NCI-H82 (cell line): ENCODE measurements at regions not wholly inside any gene's neighbourhood (a gene's known extent, or its start where the extent isn't known, plus 50 kb on each side); places are given as distances from the start of the nearest gene placed in this dataset.

Experiments used
- DNase-seq: peaks from one replicate; lab custom pipeline; 2025; lab: John Stamatoyannopoulos, UW

DNA sequence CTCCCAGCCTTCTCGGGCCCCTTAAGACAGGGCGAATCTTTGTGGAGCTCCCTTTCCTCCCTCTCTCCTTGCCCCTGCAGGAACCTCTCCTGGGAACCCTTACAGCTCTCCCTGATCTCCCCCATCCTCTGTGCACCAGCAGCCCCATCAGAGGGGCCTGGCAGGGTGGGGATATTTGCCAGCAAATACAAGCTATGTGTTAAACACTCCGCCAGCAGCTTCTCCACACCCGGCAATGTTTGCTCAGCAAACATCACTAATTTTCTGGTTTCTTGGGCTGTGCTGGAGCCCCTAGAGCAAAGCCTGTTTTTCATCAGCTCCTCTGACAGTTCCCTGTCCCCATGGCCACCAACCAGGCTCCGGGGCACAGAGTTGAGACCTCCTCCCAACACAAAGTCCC lies 147.5 kb upstream of the LHX5 start:
- no peak for DNase-seq

DNA sequence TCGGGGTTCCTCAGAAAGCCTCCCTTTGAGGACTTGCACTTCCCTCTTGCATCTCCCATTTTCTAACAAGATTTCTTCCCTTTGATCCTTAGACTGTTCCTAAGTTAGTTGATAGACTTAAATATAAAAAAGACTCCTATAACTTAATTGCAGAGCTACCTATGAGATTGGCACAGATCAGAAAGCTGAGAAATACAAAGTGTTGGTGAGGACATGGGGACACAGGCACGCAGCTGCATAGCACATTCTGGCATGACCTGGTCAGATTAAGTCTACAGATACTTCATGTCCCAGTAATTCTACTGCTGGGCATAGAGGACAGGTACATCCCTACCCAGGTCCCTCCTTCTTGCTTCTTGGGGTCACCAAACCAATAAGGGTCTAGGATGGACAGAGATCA lies 141.7 kb upstream of the LHX5 start:
- no peak for DNase-seq

DNA sequence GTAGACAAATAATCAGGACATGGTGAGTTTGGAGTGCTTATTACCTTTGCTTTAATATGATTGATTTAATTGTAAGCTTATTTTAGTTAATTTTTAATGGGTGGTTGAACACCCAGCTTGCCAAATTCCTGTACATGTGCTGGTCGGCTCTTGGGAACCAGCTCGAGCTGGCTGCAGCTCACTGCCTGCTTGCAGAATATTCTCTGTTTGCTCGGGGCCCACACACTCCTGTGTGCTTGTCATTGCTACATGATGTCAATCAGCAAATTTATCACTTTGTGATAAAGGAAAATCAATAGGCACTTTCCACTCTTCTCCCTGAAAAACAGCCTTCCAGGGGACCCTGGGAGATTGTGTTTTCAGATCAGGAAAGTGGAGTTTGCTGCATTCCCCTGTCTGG lies 141.1 kb upstream of the LHX5 start:
- no peak for DNase-seq

DNA sequence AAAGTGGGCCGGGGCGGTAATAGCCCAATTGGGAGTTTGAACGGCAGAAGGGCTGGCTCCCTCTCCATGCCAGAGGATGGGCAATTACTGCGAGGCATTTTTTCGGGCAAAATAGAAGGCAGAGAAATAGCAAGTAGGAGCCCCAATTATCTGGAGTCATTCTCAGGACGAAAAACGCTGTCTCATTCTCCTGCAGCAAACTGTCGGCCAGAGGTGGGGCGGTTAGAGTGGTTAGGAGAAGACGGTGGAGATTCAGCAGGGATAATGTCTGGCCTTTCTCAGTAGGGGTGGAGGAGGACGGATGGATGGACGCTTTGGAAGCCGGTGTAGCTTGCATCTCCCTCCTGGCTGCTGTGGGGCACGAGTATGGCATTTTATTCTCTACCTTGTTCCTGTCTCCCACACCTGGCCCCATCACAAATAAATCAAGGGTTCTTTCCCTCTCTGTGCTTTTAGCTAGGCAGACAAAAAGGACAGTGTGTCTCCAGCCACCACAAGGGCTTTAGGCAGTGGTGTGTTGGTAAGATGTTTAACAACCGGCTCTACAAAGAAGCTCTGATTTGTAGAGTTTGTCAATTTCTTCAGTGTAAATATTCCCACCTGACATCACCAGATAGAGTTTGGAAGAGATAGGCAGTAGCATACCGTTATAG lies 140.5 kb upstream of the LHX5 start:
- DNase-seq, result no peak

DNA sequence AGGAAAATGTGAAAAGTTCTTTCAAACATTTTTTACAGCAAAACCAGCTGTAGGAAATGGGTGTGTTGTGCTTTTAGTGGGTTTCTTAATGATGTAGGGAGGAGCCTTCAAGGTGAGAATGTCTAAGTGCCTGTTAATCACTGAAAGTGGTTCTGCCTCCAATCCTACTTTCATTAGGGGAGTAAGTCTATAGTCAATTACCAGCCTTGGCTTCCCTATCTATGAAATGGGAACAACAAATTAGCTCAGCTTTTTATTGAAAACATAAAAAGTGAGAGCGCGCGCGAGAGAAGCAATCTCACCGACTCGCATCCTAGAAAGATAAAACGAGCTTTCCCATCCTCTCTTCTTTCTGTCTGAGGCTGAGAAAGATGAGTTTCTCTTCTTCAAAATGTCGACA lies 140.0 kb upstream of the LHX5 start:
- no peak for DNase-seq

DNA sequence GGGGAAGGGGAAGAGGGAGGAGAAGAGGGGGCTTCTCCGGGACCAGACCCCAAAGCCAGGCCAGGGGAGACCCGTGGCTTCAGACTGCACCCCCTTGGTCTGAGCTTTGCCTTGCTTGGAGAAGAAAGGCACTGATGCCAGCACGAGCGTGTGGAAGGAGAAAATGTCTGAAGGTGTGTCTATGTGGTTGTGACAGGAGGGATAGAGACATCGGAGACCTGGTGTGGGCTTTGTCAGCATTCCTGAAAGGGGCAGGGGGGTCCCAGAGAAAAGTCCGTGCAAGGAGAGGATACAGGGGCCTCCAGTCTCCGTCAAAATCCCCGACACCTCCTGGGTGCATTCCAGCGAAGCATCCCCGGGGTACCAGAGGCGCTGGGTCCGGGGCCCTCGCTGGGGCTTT lies 139.0 kb upstream of the LHX5 start:
- no peak for DNase-seq

DNA sequence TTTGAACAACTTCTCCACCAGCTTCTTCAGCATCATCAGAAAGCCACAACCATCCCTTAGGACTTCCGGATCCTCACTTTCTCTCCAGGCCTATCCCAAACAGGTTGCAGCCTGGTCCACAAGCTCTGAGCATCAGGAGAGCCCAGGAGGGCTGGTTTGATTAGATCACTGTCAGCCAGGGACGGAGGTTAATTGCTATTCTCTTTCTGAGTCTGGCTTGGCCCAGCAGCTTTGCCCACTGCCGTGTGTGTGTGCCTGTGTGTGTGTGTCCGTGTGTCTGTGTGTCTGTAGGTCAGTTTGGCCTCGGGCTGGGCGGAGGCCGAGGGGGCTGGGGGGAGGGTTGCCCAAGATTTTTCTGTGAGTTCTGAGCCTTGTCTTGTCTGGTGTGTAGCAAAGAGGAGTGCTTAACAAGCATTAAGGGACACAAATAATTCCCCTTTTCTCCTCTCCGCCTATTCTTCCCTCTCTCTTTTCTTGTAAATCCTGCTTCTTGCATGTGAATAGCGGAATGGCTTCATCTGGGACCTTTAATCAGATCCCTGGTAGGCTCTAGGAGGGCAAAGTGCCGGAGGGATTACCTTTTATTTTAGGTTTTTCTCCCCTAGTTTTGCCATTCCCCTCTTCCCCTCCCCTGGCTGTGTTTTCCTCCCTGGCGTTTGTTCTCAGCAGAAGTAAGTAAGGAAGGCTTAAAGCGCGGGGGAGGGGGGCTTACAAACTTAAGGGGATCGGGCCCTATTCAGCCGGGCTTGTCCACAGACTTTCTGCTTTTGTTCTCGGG lies 138.2 kb upstream of the LHX5 start:
- peak; percentile 59 for DNase-seq

DNA sequence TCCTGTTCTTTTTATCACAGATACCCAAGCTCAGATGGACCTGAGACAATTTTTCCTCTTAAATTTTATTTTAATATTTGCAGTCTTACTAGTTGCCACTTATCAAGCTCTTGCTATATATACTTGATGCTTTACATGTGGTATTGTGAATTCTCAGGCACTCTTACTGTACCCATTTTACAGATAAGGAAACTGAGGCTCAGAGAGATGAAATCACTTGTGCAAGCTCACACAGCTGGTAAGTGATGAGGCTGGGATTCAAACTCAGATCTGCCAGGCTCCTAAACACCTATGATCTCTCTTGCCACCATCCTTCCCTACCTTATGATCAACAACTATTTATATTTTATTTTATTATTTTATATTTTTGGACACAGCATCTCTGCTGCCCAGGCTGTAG lies 133.0 kb upstream of the LHX5 start:
- DNase-seq, result no peak

DNA sequence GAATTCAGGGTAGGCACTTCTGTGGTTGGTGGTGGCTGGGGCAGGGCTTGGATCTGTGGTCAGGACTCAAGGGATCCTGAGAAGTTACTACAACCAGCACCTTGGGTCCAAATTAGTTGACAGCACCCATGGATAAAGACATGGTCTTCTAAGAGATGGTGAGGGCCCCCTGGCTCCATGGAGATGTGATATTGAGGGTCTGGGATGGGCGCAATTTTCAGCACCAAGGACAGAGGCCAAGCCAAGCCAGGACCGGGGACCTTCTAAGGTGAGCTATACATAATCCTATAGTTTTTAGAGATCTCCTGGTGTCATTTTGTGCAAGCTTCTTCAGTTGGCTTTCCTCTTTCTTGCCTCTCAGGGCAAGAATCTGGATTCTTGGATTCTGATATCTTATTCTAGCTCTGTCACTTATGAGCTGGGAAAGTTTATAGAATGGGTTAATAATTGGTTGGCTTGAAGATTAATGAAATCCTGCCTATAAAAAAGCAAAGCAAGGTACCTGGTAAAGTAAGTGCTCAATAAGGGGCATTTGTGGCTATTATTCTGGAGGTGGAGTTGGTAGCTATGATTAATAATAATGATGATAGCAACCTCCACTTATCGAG lies 130.1 kb upstream of the LHX5 start:
- DNase-seq, result no peak

DNA sequence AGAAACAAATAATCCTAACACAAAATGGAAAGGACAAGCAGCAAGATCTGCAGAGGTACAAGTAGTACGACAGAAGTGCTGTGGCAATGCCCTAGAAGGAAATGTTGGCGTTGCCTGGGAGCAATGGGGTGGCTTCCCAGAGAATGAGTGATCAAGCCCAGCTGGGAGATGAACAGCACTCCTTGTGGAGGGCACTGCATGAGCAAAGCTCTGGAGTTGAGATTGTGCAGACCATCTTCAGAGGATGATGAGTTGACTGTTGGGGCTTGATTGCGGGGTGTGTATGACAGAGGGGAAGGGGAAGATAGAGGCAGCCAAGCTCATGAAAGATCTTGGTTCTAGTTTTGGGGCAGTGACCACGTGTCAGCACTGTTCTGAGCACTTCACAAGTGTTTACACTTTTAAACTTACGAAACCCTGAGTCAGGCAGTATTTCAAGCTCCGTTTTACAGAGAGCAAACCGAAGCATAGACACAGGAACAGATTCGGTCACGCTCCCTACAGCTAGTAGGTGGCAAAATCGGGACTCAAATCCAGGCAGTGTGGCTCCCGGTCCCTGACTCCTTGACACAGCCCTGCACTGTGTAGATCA lies 127.2 kb upstream of the LHX5 start:
- no peak for DNase-seq

DNA sequence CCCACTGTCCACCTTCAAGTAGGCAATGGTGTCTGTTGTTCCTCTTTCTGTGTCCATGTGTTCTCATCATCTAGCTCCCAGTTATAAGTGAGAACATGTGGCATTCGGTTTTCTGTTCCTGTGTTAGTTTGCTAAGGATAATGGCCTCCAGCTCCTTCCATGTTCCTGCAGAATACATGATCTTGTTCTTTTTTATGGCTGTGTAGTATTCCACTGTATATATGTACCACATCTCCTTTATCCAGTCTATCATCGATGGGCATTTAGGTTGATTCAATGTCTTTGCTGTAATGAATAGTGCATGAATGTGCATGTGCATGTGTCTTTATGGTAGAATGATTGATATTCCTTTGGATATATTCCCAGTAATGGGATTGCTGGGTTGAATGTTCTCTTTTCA lies 123.3 kb upstream of the LHX5 start:
- no peak for DNase-seq

DNA sequence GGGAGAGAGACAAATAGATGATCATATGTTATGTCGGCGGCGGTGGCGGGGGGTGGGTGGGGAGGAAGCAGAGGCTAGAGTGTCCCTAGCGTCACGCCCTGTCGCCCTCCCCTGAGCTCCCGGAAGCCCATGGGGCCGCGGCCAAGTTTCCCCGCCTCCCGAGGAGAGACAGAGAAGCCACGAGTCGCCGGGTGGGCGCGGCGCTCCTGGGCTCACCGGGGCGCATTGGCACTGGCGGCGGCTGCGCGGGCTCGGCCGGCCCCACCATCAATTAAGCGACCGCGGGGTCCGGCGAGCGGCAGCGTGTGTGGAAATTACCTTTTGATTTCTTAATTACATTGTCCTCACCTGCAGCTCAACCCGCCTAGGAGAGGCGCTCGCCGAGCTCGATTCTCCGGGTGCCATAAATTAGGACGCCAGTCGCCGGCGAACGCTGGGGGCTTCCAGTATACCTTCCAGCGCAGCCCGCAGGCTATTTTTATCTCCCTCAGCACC lies 119.9 kb upstream of the LHX5 start:
- peak; percentile 92 for DNase-seq

DNA sequence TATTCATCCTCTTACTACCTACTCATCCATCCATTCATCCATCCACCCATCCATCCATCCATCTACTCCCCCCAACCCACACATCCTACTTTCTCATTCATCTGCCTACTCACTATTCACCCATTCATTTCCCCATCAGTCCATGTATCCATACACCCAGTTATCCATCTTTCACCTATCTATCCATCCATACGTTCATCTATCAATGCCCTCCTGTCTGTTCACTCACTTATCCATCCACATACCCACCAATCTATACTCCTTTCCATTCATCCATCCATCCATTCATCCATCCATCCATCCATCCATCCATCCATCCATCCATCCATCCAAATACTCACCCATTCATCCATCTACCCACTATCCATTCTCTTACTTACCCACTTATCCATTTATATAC lies 117.8 kb upstream of the LHX5 start:
- no peak for DNase-seq

DNA sequence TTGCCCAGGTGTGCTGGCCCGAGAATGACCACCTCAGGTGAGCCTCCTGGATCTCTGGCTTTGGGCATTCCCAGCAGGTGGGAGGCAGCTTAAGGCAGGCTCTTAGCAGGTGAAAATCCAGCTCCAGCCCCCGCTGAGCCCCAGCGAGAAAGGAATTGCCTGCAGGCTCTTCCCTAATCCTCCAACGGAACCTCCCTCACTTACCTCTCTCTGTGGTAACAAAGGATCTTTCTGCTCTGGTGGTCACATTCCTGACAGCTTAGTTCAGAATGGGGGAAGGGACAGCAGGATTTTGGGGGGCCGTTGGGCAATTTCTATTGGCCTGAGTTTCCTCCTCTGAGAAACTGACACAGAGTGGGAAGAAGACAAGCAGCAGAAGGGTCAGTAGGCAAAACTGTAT lies 116.0 kb upstream of the LHX5 start:
- DNase-seq, result no peak

DNA sequence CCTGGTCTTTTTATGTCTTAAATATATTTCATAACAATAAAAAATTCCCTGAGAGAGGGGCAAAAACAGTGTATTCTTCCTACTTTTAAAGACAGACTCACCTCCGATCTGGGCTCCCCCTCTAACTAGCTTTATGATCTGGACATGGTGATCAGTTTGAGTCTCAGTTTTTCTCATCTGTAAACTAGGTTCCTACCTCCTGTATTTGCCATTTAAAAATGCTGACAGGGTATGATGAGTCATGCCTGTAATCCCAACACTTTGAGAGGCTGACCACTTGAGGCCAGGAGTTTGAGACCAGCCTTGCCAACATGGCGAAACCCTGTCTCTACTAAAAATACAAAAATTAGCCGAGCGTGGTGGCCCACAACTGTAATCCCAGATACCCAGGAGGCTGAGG lies 114.8 kb upstream of the LHX5 start:
- DNase-seq, result no peak

DNA sequence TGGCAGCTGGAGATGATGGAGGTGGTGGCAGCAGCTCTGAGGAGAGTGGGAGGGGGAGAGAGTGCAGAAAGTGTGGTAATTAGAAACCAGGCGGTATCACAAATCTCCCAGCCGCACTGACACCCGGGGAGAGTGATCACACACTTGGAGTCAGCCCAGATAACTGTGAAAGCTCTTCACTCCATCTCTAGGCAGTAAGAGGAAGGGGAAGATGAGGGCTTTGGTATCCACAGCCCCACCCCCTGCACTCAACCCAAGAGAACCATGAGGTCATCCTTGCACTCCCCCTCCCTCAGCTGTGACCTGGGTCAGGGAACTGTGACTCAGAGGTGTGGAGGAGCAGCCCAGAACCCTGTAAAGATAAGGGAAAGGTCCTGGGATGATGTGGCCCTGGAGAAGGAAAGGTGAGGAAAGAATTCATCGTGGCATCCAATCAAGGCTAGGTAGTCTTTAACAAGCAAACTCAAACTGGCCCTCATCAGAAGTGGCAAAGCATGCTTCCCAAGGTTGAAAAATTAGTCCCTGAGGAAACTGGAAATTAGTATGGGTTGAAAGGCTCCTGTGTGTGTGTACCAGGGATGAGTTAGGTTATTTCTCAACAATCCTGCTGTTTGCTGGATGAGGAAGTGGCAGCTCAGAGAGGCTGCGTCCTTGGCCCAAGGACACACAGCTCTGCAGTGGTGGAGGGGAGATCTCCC lies 111.0 kb upstream of the LHX5 start:
- peak; percentile 12 for DNase-seq

DNA sequence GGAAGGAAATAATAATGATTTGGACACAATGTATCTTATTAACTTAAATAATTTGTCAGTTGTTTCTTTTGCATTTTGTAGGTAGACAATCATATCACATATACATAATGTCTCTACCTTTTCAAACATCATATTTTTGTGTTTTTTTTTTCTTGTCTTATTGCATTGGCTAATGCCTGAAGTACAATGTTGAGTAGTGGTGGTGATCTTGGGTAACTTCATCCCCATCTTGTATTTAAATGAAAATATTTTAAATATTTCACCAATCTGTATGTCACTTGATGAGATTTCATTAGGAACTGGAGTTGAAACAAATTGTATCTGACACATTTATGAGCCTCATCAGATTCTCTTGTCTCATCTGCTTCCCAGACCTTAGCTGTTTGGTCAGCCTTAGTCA lies 109.7 kb upstream of the LHX5 start:
- DNase-seq, result no peak

DNA sequence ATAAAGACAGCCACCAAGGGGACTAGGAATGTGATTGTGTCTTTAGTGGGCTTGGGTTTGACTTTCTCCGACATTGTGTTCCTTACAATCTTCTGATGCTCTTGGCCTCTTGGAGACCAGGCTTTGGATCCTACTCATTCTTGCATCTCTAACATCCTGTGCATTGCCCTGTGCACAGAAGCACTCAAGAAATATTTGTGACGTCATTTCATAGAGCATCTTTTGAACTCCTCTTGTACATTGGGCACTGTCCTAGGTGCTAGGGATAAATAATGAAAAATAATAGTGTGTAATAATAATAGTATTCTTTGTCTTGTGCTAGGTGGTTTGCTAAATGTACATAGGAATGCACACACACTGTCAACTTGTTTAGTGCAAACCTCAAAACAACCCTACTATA lies 108.8 kb upstream of the LHX5 start:
- no peak for DNase-seq

DNA sequence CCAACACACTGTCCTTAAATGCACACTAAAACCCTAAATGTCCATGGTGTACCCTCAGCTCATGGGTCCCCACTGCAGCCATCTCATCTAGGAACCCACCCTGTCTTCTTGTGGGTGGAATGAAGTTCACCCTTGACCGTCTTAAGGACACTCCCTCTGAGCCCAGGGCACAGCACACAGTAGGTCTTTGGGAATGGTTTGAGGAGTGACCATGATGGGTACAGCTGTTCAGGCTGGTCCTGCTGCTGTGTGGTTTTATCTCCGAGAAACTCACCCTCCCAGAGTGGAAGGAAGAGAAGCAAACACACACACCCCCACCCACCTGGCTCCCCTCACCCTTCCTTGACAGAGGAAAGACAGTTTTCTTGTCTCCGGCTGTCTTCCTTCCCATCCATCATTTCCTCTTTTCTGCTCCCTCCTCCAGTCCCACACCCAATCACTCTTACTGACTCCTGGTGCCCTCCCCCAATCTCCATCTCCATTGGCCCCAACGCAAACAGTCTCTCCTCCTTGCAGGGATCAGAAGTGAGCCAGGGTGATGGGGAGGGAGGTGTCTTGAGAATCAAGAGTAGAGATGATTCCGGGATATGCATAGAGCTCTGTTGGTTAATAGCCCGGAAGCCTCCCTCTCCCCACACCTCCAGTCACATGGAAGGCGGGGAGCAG lies 105.9 kb upstream of the LHX5 start:
- DNase-seq, result peak; percentile 43

DNA sequence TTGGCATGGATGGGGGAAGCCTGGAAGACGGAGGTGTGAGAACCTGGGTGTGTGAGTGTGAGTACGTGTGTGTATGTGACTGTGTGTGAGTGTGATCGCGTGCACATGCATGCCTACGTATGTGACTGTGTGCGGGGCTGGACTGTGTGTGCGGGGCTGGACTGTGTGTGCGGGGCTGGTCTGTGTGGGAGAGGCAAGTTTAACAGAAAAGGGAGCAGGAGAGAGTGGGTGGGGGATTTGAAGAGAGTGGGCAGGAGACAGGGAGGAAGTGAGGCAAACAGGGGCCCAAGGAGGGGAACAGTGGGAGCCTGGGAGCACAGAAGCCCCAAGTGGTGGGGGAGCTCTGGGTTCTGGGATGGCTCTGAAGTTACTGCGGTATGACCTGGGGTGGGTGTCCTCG lies 103.7 kb upstream of the LHX5 start:
- DNase-seq, result no peak

DNA sequence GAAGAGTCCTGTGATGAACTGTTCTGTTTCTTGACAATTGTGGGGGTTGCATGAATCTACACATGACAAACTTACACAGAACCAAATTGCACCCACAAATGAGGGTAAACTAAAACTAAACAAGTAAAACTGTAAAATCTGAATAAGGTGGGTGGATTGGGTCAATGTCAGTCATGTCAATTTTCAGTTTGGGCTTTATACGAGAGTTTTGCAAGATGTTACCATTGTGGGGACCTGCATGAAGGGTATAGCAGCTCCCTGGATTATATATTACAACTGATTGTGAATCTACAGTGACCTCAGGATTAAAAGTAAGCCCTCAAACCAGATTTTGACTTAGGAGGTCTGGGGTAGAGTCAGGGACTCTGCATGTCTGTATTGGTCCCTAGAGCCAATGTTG lies 101.5 kb upstream of the LHX5 start:
- no peak for DNase-seq

DNA sequence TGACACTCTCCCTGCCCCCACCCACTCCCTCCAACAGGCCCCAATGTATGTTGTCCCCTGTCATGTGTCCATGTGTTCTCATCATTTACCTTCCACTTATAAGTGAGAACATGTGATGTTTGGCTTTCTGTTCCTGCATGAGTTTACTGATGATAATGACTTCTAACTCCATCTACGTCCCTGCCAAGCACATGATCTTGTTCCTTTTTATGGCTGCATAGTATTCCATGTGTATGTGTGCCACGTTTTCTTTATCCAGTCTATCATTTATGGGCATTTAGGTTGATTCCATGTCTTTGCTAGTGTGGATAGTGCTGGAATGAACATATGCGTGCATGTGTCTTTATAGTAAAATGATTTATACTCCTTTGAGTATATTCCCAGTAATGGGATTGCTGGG lies 100.0 kb upstream of the LHX5 start:
- no peak for DNase-seq
